ENCODE measurements at regions not wholly inside any gene's neighbourhood (a gene's known extent, or its start where the extent isn't known, plus 50 kb on each side); places are given as distances from the start of the nearest gene placed in this dataset.

DNA sequence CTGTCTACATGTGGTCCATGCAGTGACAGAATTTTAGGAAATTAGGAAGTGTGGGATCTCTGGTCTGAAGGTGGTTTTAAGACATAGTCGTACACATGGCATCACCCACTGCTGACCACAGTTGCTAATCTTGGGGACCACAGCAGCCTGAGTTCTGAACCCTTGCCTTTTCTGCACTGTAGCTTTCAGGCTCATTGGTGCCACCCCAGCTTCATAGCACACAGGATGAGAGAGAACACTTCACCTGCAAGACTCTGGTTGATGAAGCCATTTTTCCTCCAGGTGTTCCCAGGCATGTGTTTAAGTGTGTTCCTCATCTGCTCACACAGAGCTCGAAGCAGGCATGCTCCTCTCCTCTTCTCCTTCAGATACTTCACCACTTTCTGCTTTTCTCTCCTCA lies 68.2 kb upstream of the S1PR3 start:
- ATAC-seq (ENCODE audit: low read depth) (no peak), DNase-seq (ENCODE audit: low spot score in 2 of 2) (no peak)
- Mint-ChIP-seq H3K36me3 (peaks cover 4% of the 10 kb centered on the region), H3K27me3 (peaks cover 8% of the 10 kb centered on the region), H3K9me3 (peaks cover 9% of the 10 kb centered on the region), H3K27ac (no peak overlapping the region), H3K4me1 (peaks cover 15% of the 10 kb centered on the region), H3K4me3 (no peak overlapping the region)

GRCh38 chr9:88923653-88924288 lies 67.5 kb upstream of the S1PR3 start:
- Mint-ChIP-seq H3K4me3 (no peak overlapping the region), H3K9me3 (peaks cover 9% of the 10 kb centered on the region), H3K36me3 (peaks cover 4% of the 10 kb centered on the region), H3K27me3 (peaks cover 8% of the 10 kb centered on the region), H3K4me1 (peaks cover 15% of the 10 kb centered on the region), H3K27ac (no peak overlapping the region)
- DNase-seq (ENCODE audit: low spot score in 2 of 2) (no peak), ATAC-seq (ENCODE audit: low read depth) (no peak)

GRCh38 chr9:88925481-88925880 lies 65.8 kb upstream of the S1PR3 start:
- Mint-ChIP-seq H3K4me1 (peaks cover 15% of the 10 kb centered on the region), H3K9me3 (peaks cover 3% of the 10 kb centered on the region), H3K4me3 (no peak overlapping the region), H3K36me3 (no peaks in the 10 kb centered on the region), H3K27me3 (peaks cover 8% of the 10 kb centered on the region), H3K27ac (no peak overlapping the region)
- ATAC-seq (ENCODE audit: low read depth) = no peak
- no peak for DNase-seq (ENCODE audit: low spot score in 2 of 2)

DNA sequence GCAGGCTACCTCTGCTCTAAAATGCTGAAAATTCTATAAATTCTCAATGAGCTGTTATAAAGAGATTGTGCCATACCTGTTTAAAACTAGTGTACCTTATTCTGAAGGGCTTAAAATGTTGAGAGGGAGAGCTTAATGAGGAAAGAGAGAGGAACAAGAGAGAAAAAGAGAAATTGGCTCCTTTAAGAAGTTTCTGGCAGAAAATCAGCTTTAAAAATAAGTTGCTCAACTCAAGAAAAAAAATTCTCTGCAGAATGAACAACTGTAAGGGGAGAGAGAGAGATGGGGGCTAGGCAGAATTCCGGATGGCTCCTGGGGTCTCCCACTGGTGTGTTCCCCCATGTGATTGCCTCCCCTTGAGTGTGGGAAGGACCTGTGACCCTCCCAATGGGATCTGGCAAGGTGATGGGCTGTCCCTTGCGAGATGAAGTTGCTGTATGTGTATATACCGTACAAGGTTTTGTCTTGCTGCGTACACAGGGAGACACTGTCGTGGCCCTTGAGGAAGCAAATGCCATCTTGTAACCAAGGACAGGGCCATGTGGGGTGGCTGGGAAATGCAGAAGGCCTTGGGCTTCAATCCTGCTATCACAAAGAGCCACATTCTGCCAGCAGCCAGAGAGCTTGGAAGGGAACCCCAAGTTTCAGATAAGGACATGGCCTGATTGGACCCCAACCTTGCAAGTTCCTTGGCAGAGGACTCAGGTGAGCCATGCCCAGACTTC lies 64.3 kb upstream of the S1PR3 start:
- H3K4me3 Mint-ChIP-seq = no peak overlapping the region
- DNase-seq (ENCODE audit: low spot score in 2 of 2) = no peak
- H3K27ac Mint-ChIP-seq = no peak overlapping the region
- no peak for ATAC-seq (ENCODE audit: low read depth)
- peaks cover 15% of the 10 kb centered on the region for H3K4me1 Mint-ChIP-seq
- H3K9me3 Mint-ChIP-seq = peaks cover 8% of the 10 kb centered on the region
- H3K36me3 Mint-ChIP-seq = no peaks in the 10 kb centered on the region
- H3K27me3 Mint-ChIP-seq = peaks cover 6% of the 10 kb centered on the region

GRCh38 chr9:88927510-88927909 lies 63.8 kb upstream of the S1PR3 start:
- Mint-ChIP-seq H3K4me3 (no peak overlapping the region), H3K4me1 (peaks cover 15% of the 10 kb centered on the region), H3K36me3 (no peaks in the 10 kb centered on the region), H3K9me3 (peaks cover 8% of the 10 kb centered on the region), H3K27ac (no peak overlapping the region), H3K27me3 (peaks cover 10% of the 10 kb centered on the region)
- DNase-seq (ENCODE audit: low spot score in 2 of 2) = no peak
- ATAC-seq (ENCODE audit: low read depth) = peak; percentile 63

GRCh38 chr9:88930716-88931115 lies 60.6 kb upstream of the S1PR3 start:
- Mint-ChIP-seq H3K4me1 (peaks cover 8% of the 10 kb centered on the region), H3K27me3 (peaks cover 12% of the 10 kb centered on the region), H3K9me3 (peaks cover 10% of the 10 kb centered on the region), H3K36me3 (no peaks in the 10 kb centered on the region), H3K27ac (no peak overlapping the region), H3K4me3 (no peak overlapping the region)
- DNase-seq (ENCODE audit: low spot score in 2 of 2) (no peak), ATAC-seq (ENCODE audit: low read depth) (no peak)

DNA sequence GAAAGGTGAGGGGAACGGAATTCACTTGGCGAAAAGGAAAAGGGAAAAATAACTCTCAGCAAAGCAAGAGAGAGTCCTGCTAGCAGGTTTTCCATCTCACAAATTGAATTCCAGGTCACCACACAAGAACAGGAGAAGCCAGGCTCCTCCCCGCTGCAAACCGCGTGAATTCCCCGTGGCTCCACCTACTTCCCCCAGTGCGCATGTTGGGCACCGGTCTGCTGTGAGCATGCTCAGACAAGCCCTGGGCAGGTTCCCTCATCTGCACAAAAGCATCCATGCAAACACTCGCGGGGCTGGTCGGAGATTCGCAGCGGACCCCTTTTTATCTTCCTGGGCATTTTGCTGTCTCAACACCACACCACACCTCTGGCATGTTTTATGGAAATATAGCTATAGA lies 58.5 kb upstream of the S1PR3 start:
- H3K36me3 Mint-ChIP-seq = no peaks in the 10 kb centered on the region
- no peak overlapping the region for H3K27ac Mint-ChIP-seq
- H3K9me3 Mint-ChIP-seq = peaks cover 7% of the 10 kb centered on the region
- no peak overlapping the region for H3K4me3 Mint-ChIP-seq
- H3K4me1 Mint-ChIP-seq = no peaks in the 10 kb centered on the region
- peaks cover 13% of the 10 kb centered on the region for H3K27me3 Mint-ChIP-seq
- ATAC-seq (ENCODE audit: low read depth) = no peak
- no peak for DNase-seq (ENCODE audit: low spot score in 2 of 2)

DNA sequence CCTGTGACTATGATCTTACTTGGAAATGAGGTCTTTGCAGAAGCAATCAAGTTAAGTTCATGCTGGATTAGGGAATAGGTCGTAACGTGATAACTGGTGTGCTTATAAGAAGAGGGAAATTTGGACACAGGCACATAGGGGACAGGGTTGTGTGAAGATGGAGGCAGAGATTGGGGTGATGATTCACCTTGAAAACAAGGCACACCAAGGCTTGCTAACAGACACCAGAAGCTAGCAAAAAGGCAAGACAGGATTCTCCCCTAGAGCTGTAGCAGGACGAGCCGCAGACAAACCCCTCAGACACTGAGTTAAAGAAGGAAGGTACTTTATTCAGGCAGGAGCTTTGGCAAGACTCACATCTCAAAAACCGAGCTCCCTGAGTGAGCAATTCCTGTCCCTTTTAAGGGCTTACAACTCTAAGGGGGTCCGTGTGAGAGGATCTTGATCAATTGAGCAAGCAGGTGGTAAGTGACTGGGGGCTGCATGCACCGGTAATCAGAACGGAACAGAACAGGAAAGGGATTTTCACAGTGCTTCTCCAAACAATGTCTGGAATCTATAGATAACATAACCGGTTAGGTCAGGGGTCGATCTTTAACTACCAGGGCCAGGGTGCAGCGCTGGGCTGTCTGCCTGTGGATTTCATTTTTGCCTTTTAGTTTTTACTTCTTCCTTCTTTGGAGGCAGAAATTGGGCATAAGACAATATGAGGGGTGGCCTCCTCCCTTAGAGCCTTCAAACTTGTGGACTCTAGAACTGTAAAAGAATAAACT lies 57.5 kb upstream of the S1PR3 start:
- Mint-ChIP-seq H3K9me3 (peaks cover 7% of the 10 kb centered on the region), H3K27ac (no peak overlapping the region), H3K36me3 (no peaks in the 10 kb centered on the region), H3K27me3 (peaks cover 13% of the 10 kb centered on the region), H3K4me3 (no peak overlapping the region), H3K4me1 (no peaks in the 10 kb centered on the region)
- ATAC-seq (ENCODE audit: low read depth) (no peak), DNase-seq (ENCODE audit: low spot score in 2 of 2) (no peak)

- no peak for ATAC-seq (ENCODE audit: low read depth)
- no peak for DNase-seq (ENCODE audit: low spot score in 2 of 2)
- H3K4me3 Mint-ChIP-seq = no peak overlapping the region
- H3K27ac Mint-ChIP-seq = no peak overlapping the region
- H3K36me3 Mint-ChIP-seq = no peaks in the 10 kb centered on the region
- H3K9me3 Mint-ChIP-seq = peaks cover 7% of the 10 kb centered on the region
- no peaks in the 10 kb centered on the region for H3K4me1 Mint-ChIP-seq
- H3K27me3 Mint-ChIP-seq = peaks cover 13% of the 10 kb centered on the region
Measured at GRCh38 chr9:88934876-88935535, 56.3 kb upstream of the S1PR3 start.

DNA sequence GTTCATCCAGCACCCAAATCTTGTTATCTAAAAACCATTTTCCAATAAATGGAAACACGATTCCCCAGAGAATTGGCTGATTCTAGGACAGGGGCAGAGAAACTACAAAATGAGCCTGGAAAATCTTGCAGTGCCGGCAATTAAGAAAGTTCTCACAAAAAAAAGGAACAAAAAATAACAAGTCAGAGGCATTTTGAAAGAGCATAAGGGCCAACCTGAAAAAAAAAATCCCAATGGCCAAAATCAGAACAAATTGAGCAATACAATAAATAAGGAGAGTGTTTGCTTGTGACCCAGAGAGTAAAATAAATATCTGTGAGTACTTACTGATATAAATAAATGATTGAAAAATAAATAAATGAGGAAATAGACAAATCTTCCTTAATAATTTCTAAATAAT lies 55.1 kb upstream of the S1PR3 start:
- no peak overlapping the region for H3K4me3 Mint-ChIP-seq
- H3K27ac Mint-ChIP-seq = no peak overlapping the region
- H3K27me3 Mint-ChIP-seq = peaks cover 13% of the 10 kb centered on the region
- H3K9me3 Mint-ChIP-seq = peaks cover 2% of the 10 kb centered on the region
- DNase-seq (ENCODE audit: low spot score in 2 of 2) (no peak), ATAC-seq (ENCODE audit: low read depth) (no peak)
- H3K36me3 Mint-ChIP-seq = no peaks in the 10 kb centered on the region
- no peaks in the 10 kb centered on the region for H3K4me1 Mint-ChIP-seq

GRCh38 chr9:88936668-88937067 lies 54.6 kb upstream of the S1PR3 start:
- Mint-ChIP-seq H3K36me3 (no peaks in the 10 kb centered on the region), H3K27ac (no peak overlapping the region), H3K27me3 (peaks cover 13% of the 10 kb centered on the region), H3K4me3 (no peak overlapping the region), H3K9me3 (peaks cover 2% of the 10 kb centered on the region), H3K4me1 (no peaks in the 10 kb centered on the region)
- ATAC-seq (ENCODE audit: low read depth) (no peak), DNase-seq (ENCODE audit: low spot score in 2 of 2) (no peak)

- Mint-ChIP-seq H3K4me1 (no peaks in the 10 kb centered on the region), H3K27ac (no peak overlapping the region), H3K4me3 (no peak overlapping the region), H3K27me3 (peaks cover 10% of the 10 kb centered on the region), H3K36me3 (no peaks in the 10 kb centered on the region), H3K9me3 (peaks cover 2% of the 10 kb centered on the region)
- DNase-seq (ENCODE audit: low spot score in 2 of 2) (no peak), ATAC-seq (ENCODE audit: low read depth) (no peak)
Measured at GRCh38 chr9:88937248-88937647, 54.0 kb upstream of the S1PR3 start.

DNA sequence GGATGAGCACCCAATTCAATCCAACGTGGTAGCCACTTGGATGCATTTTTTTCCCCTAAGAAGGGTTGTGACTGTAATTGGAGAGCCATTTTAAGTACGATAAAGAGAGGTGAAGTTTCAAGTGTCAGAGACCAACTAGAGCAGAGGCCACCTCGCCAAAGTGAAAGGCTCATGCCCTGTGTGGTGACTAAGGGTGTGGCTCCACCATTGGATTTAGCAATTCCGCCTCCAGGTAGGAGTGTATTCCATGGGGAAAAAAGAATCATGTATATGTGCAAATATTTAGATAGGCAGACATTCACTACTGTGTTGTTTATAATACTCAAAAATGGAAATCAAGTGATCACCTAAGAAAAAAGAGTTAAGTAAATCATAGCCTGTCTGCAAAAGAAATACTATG lies 53.1 kb upstream of the S1PR3 start:
- DNase-seq (ENCODE audit: low spot score in 2 of 2) (no peak), ATAC-seq (ENCODE audit: low read depth) (no peak)
- Mint-ChIP-seq H3K27ac (no peak overlapping the region), H3K27me3 (peaks cover 8% of the 10 kb centered on the region), H3K36me3 (no peaks in the 10 kb centered on the region), H3K9me3 (peaks cover under 1% of the 10 kb centered on the region), H3K4me1 (no peaks in the 10 kb centered on the region), H3K4me3 (no peak overlapping the region)
